Breast epithelium (tissue), 4 donors: ENCODE measurements at regions not wholly inside any gene's neighbourhood (a gene's known extent, or its start where the extent isn't known, plus 50 kb on each side); places are given as distances from the start of the nearest gene placed in this dataset.

ENCODE experiments used
- DNase-seq, 2 donors: peaks; one replicate each; pipeline ENCODE4 v3.0.0-alpha.2; 2019; ENCODE audit warnings: low spot score in 2 of 2
- H3K27ac ChIP-seq, 2 donors: fragments of 200-600 bp; sonication (generic) in 1 of 2; one replicate each; pipeline ENCODE4 v1.5.1; 2016 to 2019; ENCODE audit warnings: mild to moderate bottlenecking in 1 of 2
- H3K27me3 ChIP-seq, 2 donors: fragments of 200-600 bp; sonication (generic) in 1 of 2; one replicate each; pipeline versions ENCODE4 v1.5.1 to v1.6.0; 2017 to 2019; ENCODE audit warnings: control low read depth in 1 of 2, mild to moderate bottlenecking in 1 of 2
- H3K36me3 ChIP-seq: fragments of 200-600 bp; one replicate; pipeline ENCODE4 v1.5.1; 2019
- H3K4me1 ChIP-seq, 2 donors: fragments of 200-600 bp; sonication (generic); one replicate each; pipeline ENCODE4 v1.5.1; 2016 to 2019; ENCODE audit warnings: control low read depth in 1 of 2
- H3K4me3 ChIP-seq, 3 donors: fragments of 200-600 bp; sonication (generic); 1 replicate in 2 of 3; 2 replicates in 1 of 3; pipeline ENCODE4 v1.5.1; 2016 to 2019; ENCODE audit warnings: mild to moderate bottlenecking in 3 of 3, moderate library complexity in 2 of 3
- H3K9me3 ChIP-seq, 2 donors: fragments of 200-600 bp; sonication (generic) in 1 of 2; one replicate each; pipeline ENCODE4 v1.5.1; 2016 to 2019; ENCODE audit warnings: control low read depth in 1 of 2
- POLR2A ChIP-seq: fragments of 450-650 bp; IDR thresholded peaks from one replicate; pipeline ENCODE4 v1.6.1; 2016; ENCODE audit warnings: antibody characterized with exemption, mild to moderate bottlenecking, moderate library complexity
- POLR2AphosphoS5 ChIP-seq, 3 donors: sonication (generic); formaldehyde crosslinking; IDR thresholded peaks; one replicate each; pipeline ENCODE4 v1.6.1; 2017; ENCODE audit warnings: antibody characterized with exemption in 3 of 3
- intact Hi-C: fragments of 100-400 bp; cut with DNase I; formaldehyde crosslinking; loops from one replicate; pipeline ENCODE4 v1.15.1; 2023; ENCODE audit warnings: low total_unique reads
- TF ChIP-seq, protein P1 (sequence below), 3 donors: fragments of 450-650 bp; IDR thresholded peaks; one replicate each; pipeline ENCODE4 v1.5.1; 2016 to 2017; ENCODE audit warnings: antibody characterized with exemption in 3 of 3, mild to moderate bottlenecking in 3 of 3, moderate library complexity in 3 of 3

GRCh38 chr6:115729036-115729435 lies 331.7 kb downstream of the FRK start:
- Histone ChIP-seq H3K27ac (no peak overlapping the region), H3K9me3 (no peaks in the 10 kb centered on the region), H3K36me3 (no peaks in the 10 kb centered on the region), H3K27me3 (no peaks in the 10 kb centered on the region), H3K4me3 (no peak overlapping the region), H3K4me1 (no peaks in the 10 kb centered on the region)
- no peak for TF ChIP-seq POLR2A
- TF ChIP-seq, protein P1, sequence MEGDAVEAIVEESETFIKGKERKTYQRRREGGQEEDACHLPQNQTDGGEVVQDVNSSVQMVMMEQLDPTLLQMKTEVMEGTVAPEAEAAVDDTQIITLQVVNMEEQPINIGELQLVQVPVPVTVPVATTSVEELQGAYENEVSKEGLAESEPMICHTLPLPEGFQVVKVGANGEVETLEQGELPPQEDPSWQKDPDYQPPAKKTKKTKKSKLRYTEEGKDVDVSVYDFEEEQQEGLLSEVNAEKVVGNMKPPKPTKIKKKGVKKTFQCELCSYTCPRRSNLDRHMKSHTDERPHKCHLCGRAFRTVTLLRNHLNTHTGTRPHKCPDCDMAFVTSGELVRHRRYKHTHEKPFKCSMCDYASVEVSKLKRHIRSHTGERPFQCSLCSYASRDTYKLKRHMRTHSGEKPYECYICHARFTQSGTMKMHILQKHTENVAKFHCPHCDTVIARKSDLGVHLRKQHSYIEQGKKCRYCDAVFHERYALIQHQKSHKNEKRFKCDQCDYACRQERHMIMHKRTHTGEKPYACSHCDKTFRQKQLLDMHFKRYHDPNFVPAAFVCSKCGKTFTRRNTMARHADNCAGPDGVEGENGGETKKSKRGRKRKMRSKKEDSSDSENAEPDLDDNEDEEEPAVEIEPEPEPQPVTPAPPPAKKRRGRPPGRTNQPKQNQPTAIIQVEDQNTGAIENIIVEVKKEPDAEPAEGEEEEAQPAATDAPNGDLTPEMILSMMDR (IDR thresholded peaks at IDR 0.05): no peak
- intact Hi-C loops: no loop called here
- no peak for DNase-seq

- Histone ChIP-seq H3K9me3 (no peaks in the 10 kb centered on the region), H3K27me3 (no peaks in the 10 kb centered on the region), H3K36me3 (no peaks in the 10 kb centered on the region), H3K27ac (no peak overlapping the region), H3K4me1 (no peaks in the 10 kb centered on the region), H3K4me3 (no peak overlapping the region)
- DNase-seq: no peak
- TF ChIP-seq POLR2AphosphoS5 (IDR thresholded peaks at IDR 0.05): no peak
- intact Hi-C loops: no loop called here
Observed at GRCh38 chr6:115728171-115728570, 332.5 kb downstream of the FRK start.

DNA sequence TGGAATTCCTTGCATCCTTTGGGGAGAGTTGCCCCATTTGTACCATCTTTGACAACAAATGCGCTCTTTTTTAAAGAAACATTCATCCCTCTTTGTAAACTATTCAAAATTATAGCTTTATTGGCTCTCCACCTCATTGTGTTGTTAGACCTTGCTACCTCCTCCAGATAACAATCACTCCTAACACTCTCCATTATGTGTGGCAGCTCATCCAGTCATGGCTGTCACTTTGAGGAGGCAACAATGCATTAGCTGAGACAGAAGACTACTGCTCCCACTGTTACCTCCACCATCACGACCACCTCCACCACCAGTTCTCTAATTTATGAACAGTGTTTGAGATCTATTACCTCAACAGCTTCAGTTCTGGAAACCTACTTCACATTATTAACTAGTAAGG lies 339.1 kb downstream of the FRK start:
- Histone ChIP-seq H3K9me3 (no peaks in the 10 kb centered on the region), H3K27me3 (no peaks in the 10 kb centered on the region), H3K4me1 (no peaks in the 10 kb centered on the region), H3K36me3 (no peaks in the 10 kb centered on the region), H3K4me3 (no peak overlapping the region), H3K27ac (no peak overlapping the region)
- intact Hi-C loops: no loop called here
- no peak for DNase-seq
- TF ChIP-seq, protein P1 (IDR thresholded peaks at IDR 0.05): no peak
- no peak for TF ChIP-seq POLR2AphosphoS5 (IDR thresholded peaks at IDR 0.05)
- no peak for TF ChIP-seq POLR2A

- no peak for DNase-seq
- no peak overlapping the region for H3K27ac ChIP-seq
- no peak for TF ChIP-seq POLR2AphosphoS5 (IDR thresholded peaks at IDR 0.05)
- TF ChIP-seq, protein P1 (IDR thresholded peaks at IDR 0.05): no peak
- no peak for TF ChIP-seq POLR2A
- no peaks in the 10 kb centered on the region for H3K9me3 ChIP-seq
- no peak overlapping the region for H3K4me3 ChIP-seq
- no peaks in the 10 kb centered on the region for H3K27me3 ChIP-seq
- intact Hi-C loops: no loop called here
- H3K36me3 ChIP-seq: no peaks in the 10 kb centered on the region
- no peaks in the 10 kb centered on the region for H3K4me1 ChIP-seq
Observed at GRCh38 chr6:115720900-115721299, 339.8 kb downstream of the FRK start.

DNA sequence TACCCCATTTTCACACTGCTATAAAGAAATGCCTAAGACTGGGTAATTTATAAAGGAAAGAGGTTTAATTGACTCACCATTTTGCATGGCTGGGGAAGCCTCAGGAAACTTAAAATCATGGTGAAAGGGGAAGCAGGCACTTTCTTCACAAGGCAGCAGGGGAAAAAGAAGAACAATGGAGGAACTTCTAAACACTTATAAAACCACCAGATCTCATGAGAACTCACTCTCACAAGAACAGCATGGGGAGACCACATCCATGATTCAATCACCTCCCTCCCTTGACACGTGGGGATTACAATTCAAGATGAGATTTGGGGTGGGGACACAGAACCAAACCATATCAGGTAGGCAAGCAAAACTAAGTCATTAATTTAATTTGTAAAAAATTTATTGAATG lies 343.2 kb downstream of the FRK start:
- TF ChIP-seq POLR2A (no peak), POLR2AphosphoS5 (IDR thresholded peaks at IDR 0.05) (no peak)
- TF ChIP-seq, protein P1 (IDR thresholded peaks at IDR 0.05): no peak
- DNase-seq: no peak
- Histone ChIP-seq H3K4me3 (no peak overlapping the region), H3K4me1 (no peaks in the 10 kb centered on the region), H3K27me3 (no peaks in the 10 kb centered on the region), H3K36me3 (no peaks in the 10 kb centered on the region), H3K27ac (no peak overlapping the region), H3K9me3 (no peaks in the 10 kb centered on the region)
- intact Hi-C loops: no loop called here

DNA sequence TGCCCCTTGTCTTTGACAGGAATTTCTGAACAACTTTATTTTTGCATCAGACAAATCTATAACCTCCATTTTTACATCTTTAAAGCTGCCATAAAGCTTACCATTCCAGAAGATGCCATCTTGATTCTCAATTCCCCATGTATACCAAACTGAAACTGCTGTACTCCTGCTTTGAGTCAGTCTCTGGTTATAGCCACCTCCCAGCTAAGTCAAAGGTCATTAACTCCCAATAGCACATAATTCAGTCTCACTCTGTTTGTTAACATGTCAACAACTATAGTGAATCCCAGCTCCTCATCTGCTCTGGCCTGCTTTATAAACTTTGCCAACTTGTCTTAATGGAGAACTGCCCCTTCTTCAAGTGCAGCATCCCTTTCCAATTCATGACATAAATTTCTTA lies 343.6 kb downstream of the FRK start:
- TF ChIP-seq, protein P1 (IDR thresholded peaks at IDR 0.05): no peak
- no peak for TF ChIP-seq POLR2A
- TF ChIP-seq POLR2AphosphoS5 (IDR thresholded peaks at IDR 0.05): no peak
- Histone ChIP-seq H3K27me3 (no peaks in the 10 kb centered on the region), H3K4me1 (no peaks in the 10 kb centered on the region), H3K36me3 (no peaks in the 10 kb centered on the region), H3K27ac (no peak overlapping the region), H3K4me3 (no peak overlapping the region), H3K9me3 (no peaks in the 10 kb centered on the region)
- intact Hi-C loops: no loop called here
- DNase-seq: no peak
